Smooth muscle cell (in vitro differentiated cells): ENCODE measurements at regions not wholly inside any gene's neighbourhood (a gene's known extent, or its start where the extent isn't known, plus 50 kb on each side); places are given as distances from the start of the nearest gene placed in this dataset.

Source experiments
- DNase-seq: peaks from one replicate; lab custom pipeline; 2025; ENCODE audit not compliant: unreplicated experiment; lab: John Stamatoyannopoulos, UW
- H2AFZ ChIP-seq: fragments of 200-600 bp; sonication (generic); 2 replicates; pipeline ENCODE4 v1.6.0; 2016; ENCODE audit warnings: antibody characterized with exemption, low read depth, mild to moderate bottlenecking
- H3F3A ChIP-seq: fragments of 200-600 bp; sonication (generic); 2 replicates; pipeline ENCODE4 v1.6.0; 2017; ENCODE audit warnings: antibody characterized with exemption, low read depth
- H3K27ac ChIP-seq: fragments of 200-600 bp; sonication (generic); 2 replicates; pipeline ENCODE4 v1.5.1; 2016; ENCODE audit warnings: low read depth, mild to moderate bottlenecking
- H3K27me3 ChIP-seq: fragments of 200-600 bp; sonication (generic); 2 replicates; pipeline ENCODE4 v1.6.1; 2016; ENCODE audit warnings: low read depth, mild to moderate bottlenecking
- H3K36me3 ChIP-seq: fragments of 200-600 bp; sonication (generic); 2 replicates; pipeline ENCODE4 v1.5.1; 2016; ENCODE audit warnings: low read depth
- H3K4me1 ChIP-seq: fragments of 200-600 bp; sonication (generic); 2 replicates; pipeline ENCODE4 v1.5.1; 2016; ENCODE audit warnings: low read depth
- H3K4me2 ChIP-seq: fragments of 200-600 bp; sonication (generic); 2 replicates; pipeline ENCODE4 v1.6.0; 2016; ENCODE audit warnings: mild to moderate bottlenecking
- H3K4me3 ChIP-seq: fragments of 200-600 bp; sonication (generic); 2 replicates; pipeline ENCODE4 v1.5.1; 2016; ENCODE audit warnings: mild to moderate bottlenecking
- H3K79me2 ChIP-seq: fragments of 200-600 bp; sonication (generic); 2 replicates; pipeline ENCODE4 v1.6.0; 2016; ENCODE audit warnings: low read depth, mild to moderate bottlenecking
- H3K9ac ChIP-seq: fragments of 200-600 bp; sonication (generic); 2 replicates; pipeline ENCODE4 v1.6.0; 2016; ENCODE audit warnings: low read depth
- H3K9me3 ChIP-seq: fragments of 200-600 bp; sonication (generic); replicated peaks from 2 replicates; pipeline ENCODE4 v1.5.1; 2016; ENCODE audit warnings: low read depth
- H4K20me1 ChIP-seq: fragments of 200-600 bp; sonication (generic); 2 replicates; pipeline ENCODE4 v1.6.0; 2016; ENCODE audit warnings: low read depth
- WGBS: methylation state at CpG from one replicate; pipeline ENCODE4 v1.1.7; 2016; ENCODE audit warnings: low lambda C conversion rate; 5-methylcytosine and 5-hydroxymethylcytosine counted together
- TF ChIP-seq, protein P1 (sequence below): fragments of 200-600 bp; sonication (generic); IDR thresholded peaks from 2 replicates; pipeline ENCODE4 v1.5.1; 2017; ENCODE audit warnings: borderline replicate concordance, mild to moderate bottlenecking, antibody characterized with exemption; ENCODE audit not compliant: insufficient read depth, poor library complexity, severe bottlenecking

DNA sequence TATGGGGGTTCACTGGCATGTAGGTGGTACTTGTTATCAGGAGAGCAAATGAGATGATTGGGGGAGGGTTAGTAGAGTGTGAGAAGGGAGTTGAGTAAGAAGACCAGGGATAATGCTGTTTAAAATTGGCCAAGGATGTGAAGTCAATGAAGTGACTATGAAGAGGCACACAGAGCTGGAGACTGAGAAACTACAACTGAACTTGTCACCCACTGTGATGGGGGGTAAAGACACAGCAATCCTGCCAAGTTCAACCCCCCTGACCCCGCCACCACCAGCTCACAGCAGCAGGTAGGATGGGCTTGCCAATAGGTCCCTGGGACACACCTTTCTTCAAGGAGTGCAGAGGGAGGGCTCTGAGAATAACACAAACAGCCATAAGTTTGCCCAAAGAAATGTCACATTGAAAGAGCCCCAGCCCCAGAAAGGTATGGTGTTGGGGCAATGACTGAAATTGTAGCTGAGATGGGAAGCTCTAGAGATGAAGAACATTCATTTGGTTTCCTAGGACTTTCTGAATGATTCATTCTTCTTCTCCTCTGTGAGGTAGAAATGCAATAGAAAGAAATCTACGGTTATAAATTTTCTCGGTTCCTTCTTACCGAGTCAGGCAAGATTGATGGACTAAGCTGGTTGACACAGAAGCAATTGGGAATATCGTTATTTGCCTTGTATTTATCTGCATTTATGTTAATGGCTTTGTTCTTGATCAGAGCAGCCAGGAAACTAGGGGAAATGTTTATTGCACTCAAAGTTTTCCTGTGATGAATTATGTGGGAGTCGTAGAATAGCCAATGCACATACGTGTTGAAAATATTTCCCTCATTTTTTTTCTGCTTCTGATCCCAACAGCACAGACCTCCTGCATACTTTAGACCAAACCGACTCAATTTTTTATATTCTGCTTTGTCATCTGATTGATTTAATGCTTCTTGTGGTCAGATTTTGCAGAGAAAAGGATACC, 595.2 kb upstream of the CDH11 start:
- H4K20me1 ChIP-seq, result no peaks in the 10 kb centered on the region
- TF ChIP-seq, protein P1, sequence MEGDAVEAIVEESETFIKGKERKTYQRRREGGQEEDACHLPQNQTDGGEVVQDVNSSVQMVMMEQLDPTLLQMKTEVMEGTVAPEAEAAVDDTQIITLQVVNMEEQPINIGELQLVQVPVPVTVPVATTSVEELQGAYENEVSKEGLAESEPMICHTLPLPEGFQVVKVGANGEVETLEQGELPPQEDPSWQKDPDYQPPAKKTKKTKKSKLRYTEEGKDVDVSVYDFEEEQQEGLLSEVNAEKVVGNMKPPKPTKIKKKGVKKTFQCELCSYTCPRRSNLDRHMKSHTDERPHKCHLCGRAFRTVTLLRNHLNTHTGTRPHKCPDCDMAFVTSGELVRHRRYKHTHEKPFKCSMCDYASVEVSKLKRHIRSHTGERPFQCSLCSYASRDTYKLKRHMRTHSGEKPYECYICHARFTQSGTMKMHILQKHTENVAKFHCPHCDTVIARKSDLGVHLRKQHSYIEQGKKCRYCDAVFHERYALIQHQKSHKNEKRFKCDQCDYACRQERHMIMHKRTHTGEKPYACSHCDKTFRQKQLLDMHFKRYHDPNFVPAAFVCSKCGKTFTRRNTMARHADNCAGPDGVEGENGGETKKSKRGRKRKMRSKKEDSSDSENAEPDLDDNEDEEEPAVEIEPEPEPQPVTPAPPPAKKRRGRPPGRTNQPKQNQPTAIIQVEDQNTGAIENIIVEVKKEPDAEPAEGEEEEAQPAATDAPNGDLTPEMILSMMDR, result no peak
- H3K79me2 ChIP-seq, result no peaks in the 10 kb centered on the region
- H2AFZ ChIP-seq, result no peak overlapping the region
- H3K9ac ChIP-seq, result no peak overlapping the region
- H3K4me3 ChIP-seq, result no peak overlapping the region
- no peaks in the 10 kb centered on the region for H3K9me3 ChIP-seq
- H3F3A ChIP-seq, result no peaks in the 10 kb centered on the region
- 89% methylated on average over 8 of the region's 8 CpGs for WGBS
- no peak overlapping the region for H3K4me2 ChIP-seq
- H3K4me1 ChIP-seq, result no peaks in the 10 kb centered on the region
- no peak overlapping the region for H3K27ac ChIP-seq
- DNase-seq, result no peak
- no peaks in the 10 kb centered on the region for H3K36me3 ChIP-seq
- no peaks in the 10 kb centered on the region for H3K27me3 ChIP-seq

DNA sequence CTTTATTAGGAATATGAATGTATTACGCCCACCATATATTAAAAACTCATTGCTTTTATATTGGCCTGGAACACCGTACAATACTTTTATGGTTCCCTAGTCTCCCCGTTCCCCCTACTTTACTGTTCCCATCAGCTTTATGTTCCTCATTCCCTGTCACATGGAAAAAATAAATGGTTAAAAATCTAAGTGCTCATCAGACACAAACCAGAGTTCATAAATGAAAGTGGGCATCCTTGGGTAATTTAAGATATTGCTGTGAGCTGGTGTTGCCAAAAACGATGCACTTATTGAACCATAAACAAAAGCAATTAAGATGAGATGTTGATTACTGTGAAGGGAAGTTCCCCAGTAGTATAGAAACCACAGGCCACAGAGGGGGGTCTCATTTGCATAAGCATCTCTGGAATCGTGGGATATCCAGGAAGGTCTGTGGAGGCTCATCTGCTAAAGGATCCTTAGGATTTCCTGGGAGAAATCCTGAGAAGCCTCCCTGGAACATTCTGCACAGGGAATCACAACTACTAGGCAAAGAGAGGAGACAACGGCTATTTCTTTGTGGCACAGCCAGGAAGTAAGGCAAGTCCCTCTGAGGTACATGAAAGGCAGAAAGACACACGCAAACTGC, 591.4 kb upstream of the CDH11 start:
- Histone ChIP-seq H2AFZ (no peak overlapping the region), H3K79me2 (no peaks in the 10 kb centered on the region), H3K4me2 (no peak overlapping the region), H3K27me3 (no peaks in the 10 kb centered on the region), H3K36me3 (no peaks in the 10 kb centered on the region), H3K9me3 (no peaks in the 10 kb centered on the region), H3K4me3 (no peak overlapping the region), H3F3A (no peaks in the 10 kb centered on the region), H3K4me1 (no peaks in the 10 kb centered on the region), H4K20me1 (no peaks in the 10 kb centered on the region), H3K27ac (no peak overlapping the region), H3K9ac (no peak overlapping the region)
- 68% methylated on average over 7 of the region's 7 CpGs for WGBS
- TF ChIP-seq, protein P1, result no peak
- DNase-seq, result no peak

DNA sequence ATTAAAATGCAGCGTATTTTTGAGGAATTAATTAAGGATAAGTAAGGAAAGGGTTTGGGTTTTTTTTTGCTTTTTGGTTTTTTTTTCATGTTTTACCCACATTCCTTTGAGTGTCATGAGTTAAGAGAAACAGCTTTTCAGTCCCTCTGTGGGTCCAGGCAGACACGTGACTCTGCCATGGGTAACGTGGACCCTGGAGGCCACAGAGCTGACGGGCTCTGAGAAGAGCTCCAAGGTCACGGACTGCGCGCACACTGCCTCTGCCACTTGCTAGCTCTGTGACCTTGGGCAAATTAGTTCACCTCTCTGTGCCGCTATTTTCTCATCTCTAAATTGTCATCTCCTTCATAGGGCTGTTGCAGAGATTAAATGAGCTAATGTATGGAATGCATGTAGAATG, 588.2 kb upstream of the CDH11 start:
- no peaks in the 10 kb centered on the region for H3K36me3 ChIP-seq
- H3K27me3 ChIP-seq, result no peaks in the 10 kb centered on the region
- H3K9ac ChIP-seq, result no peak overlapping the region
- no peak overlapping the region for H3K4me2 ChIP-seq
- no peak overlapping the region for H2AFZ ChIP-seq
- no peak overlapping the region for H3K4me3 ChIP-seq
- H4K20me1 ChIP-seq, result no peaks in the 10 kb centered on the region
- no peak for DNase-seq
- WGBS, result 93% methylated on average over 8 of the region's 8 CpGs
- no peaks in the 10 kb centered on the region for H3K79me2 ChIP-seq
- H3K27ac ChIP-seq, result no peak overlapping the region
- H3K9me3 ChIP-seq, result no peaks in the 10 kb centered on the region
- H3K4me1 ChIP-seq, result no peaks in the 10 kb centered on the region
- no peaks in the 10 kb centered on the region for H3F3A ChIP-seq
- TF ChIP-seq, protein P1, result no peak
